ENCODE measurements at regions not wholly inside any gene's neighbourhood (a gene's known extent, or its start where the extent isn't known, plus 50 kb on each side); places are given as distances from the start of the nearest gene placed in this dataset.

GRCh38 chr10:3949711-3950110 is 164.7 kb upstream of the KLF6 start:
- TF ChIP-seq CTCF (conservative IDR thresholded peaks at IDR 0.05; ENCODE audit: low read depth, low read length), result no peak
- TF ChIP-seq EZH2 (IDR thresholded peaks at IDR 0.05; ENCODE audit: low read length, unreplicated experiment), result no peak
- no peak for TF ChIP-seq EZH2phosphoT487 (IDR thresholded peaks at IDR 0.05; ENCODE audit: borderline replicate concordance, low read length)

Data from PC-3 (cell line).